Endothelial cell of umbilical vein (primary cell): ENCODE measurements at regions not wholly inside any gene's neighbourhood (a gene's known extent, or its start where the extent isn't known, plus 50 kb on each side); places are given as distances from the start of the nearest gene placed in this dataset.

Experiments
- BruUV-seq: library from RNA; stranded (reverse); fragments of 400-500 nt; replicated peaks from 2 replicates; lab custom pipeline; 2021; lab: Mats Ljungman, UMichigan
- CTCF ChIA-PET: fragments of 300-600, 350-600 bp; sonication (Branson Sonifier 250); formaldehyde crosslinking; loops from one replicate; lab custom pipeline; 2021; ENCODE audit warnings: antibody characterized with exemption, inconsistent platforms; lab: Charles Lee
- POLR2A ChIA-PET: fragments of 300-600, 350-600 bp; sonication (Branson Sonifier 250); formaldehyde crosslinking; loops from one replicate; lab custom pipeline; 2021; ENCODE audit warnings: antibody characterized with exemption, inconsistent platforms; lab: Charles Lee
- DNase-seq: peaks from one replicate; pipeline ENCODE4 v3.0.0-alpha.2; 2011; ENCODE audit warnings: low read depth, low spot score
- FAIRE-seq: peaks from 2 replicates; lab custom pipeline; 2011; peaks lifted over from hg19 to GRCh38; lab: Jason Lieb, UNC
- H2AFZ ChIP-seq: 2 replicates; pipeline ENCODE4 v1.6.0; 2012; ENCODE audit warnings: low read depth, low read length, control low read depth, inconsistent platforms
- H3K27ac ChIP-seq: 2 replicates; pipeline ENCODE4 v1.5.1; 2011; ENCODE audit warnings: low read depth, mild to moderate bottlenecking, control low read depth, low read length, moderate library complexity; ENCODE audit not compliant: insufficient read depth
- H3K27me3 ChIP-seq, 2 experiments: 2 replicates each; pipeline versions ENCODE4 v1.6.0 to v1.6.1; 2011; ENCODE audit warnings: low read length in 2 of 2, mixed read lengths in 1 of 2; ENCODE audit not compliant: control insufficient read depth in 2 of 2, insufficient read depth in 2 of 2
- H3K36me3 ChIP-seq, 2 experiments: 2 replicates in 1 of 2; 3 replicates in 1 of 2; pipeline ENCODE4 v1.5.1; 2011; ENCODE audit warnings: low read length in 2 of 2, mild to moderate bottlenecking in 1 of 2, moderate library complexity in 1 of 2; ENCODE audit not compliant: control insufficient read depth in 2 of 2, insufficient read depth in 2 of 2; ENCODE audit errors: extremely low read depth in 1 of 2
- H3K4me1 ChIP-seq: 3 replicates; pipeline ENCODE4 v1.5.1; 2011; ENCODE audit warnings: mild to moderate bottlenecking, low read length; ENCODE audit not compliant: control insufficient read depth, insufficient read depth; ENCODE audit errors: extremely low read depth
- H3K4me2 ChIP-seq: 2 replicates; pipeline ENCODE4 v1.6.1; 2011; ENCODE audit warnings: low read length, control low read depth, mixed read lengths; ENCODE audit not compliant: insufficient read depth
- H3K4me3 ChIP-seq, 3 experiments: fragments of 200-600 bp in 1 of 3; sonication (generic), shearing (Covaris generic) in 1 of 3; replicated peaks in 1 of 3; 2 replicates each; pipeline ENCODE4 v1.5.1; 2011 to 2016; ENCODE audit warnings: control low read depth in 3 of 3, low read length in 3 of 3, mild to moderate bottlenecking in 2 of 3, inconsistent platforms in 1 of 3, low read depth in 1 of 3, moderate library complexity in 1 of 3; ENCODE audit not compliant: insufficient read depth in 1 of 3
- H3K79me2 ChIP-seq: 2 replicates; pipeline ENCODE4 v1.6.0; 2012; ENCODE audit warnings: low read length, inconsistent platforms; ENCODE audit not compliant: control insufficient read depth, insufficient read depth
- H3K9ac ChIP-seq: replicated peaks from 2 replicates; pipeline ENCODE3; 2011; ENCODE audit warnings: low read length, control low read depth; ENCODE audit not compliant: insufficient read depth; ENCODE audit errors: extremely low read depth
- H3K9me1 ChIP-seq: replicated peaks from 3 replicates; pipeline ENCODE4 v1.6.0; 2011; ENCODE audit warnings: mild to moderate bottlenecking, low read length; ENCODE audit not compliant: control insufficient read depth, insufficient read depth; ENCODE audit errors: extremely low read depth
- H3K9me3 ChIP-seq: replicated peaks from 2 replicates; pipeline ENCODE4 v1.5.1; 2012; ENCODE audit warnings: low read length, inconsistent platforms; ENCODE audit not compliant: control insufficient read depth, insufficient read depth
- H4K20me1 ChIP-seq: replicated peaks from 2 replicates; pipeline ENCODE3; 2011; ENCODE audit warnings: mild to moderate bottlenecking, low read length; ENCODE audit not compliant: control insufficient read depth, insufficient read depth; ENCODE audit errors: extremely low read depth
- CTCF ChIP-seq, 2 donors: IDR thresholded peaks; 1 replicate in 1 of 2; 2 replicates in 1 of 2; pipeline ENCODE4 v1.5.1; 2011; ENCODE audit warnings: low read length in 2 of 2, mild to moderate bottlenecking in 2 of 2, moderate library complexity in 2 of 2, control low read depth in 1 of 2, inconsistent platforms in 1 of 2, low read depth in 1 of 2; ENCODE audit not compliant: insufficient read depth in 1 of 2; ENCODE audit errors: extremely low read depth in 1 of 2
- EZH2 ChIP-seq: IDR thresholded peaks from 2 replicates; pipeline ENCODE4 v1.6.1; 2012; ENCODE audit warnings: borderline replicate concordance, low read depth, mild to moderate bottlenecking, moderate library complexity, low read length, inconsistent platforms; ENCODE audit not compliant: severe bottlenecking
- FOS ChIP-seq: IDR thresholded peaks from 2 replicates; pipeline ENCODE4 v1.6.1; 2011; ENCODE audit warnings: mild to moderate bottlenecking, low read length, moderate library complexity, borderline replicate concordance; ENCODE audit not compliant: insufficient read depth
- GATA2 ChIP-seq: IDR thresholded peaks from 2 replicates; pipeline ENCODE4 v1.7.0; 2011; ENCODE audit warnings: low read depth, mild to moderate bottlenecking, moderate library complexity, mixed read lengths, low read length; ENCODE audit not compliant: insufficient read length, insufficient read depth
- JUN ChIP-seq: IDR thresholded peaks from 2 replicates; pipeline ENCODE4 v1.6.1; 2011; ENCODE audit warnings: borderline replicate concordance, low read depth; ENCODE audit not compliant: insufficient read length, insufficient read depth
- MAX ChIP-seq: IDR thresholded peaks from 2 replicates; pipeline ENCODE4 v1.6.1; 2011; ENCODE audit not compliant: insufficient read depth, insufficient read length
- MYC ChIP-seq: IDR thresholded peaks from one replicate; pipeline ENCODE4 v1.6.1; 2011; ENCODE audit warnings: mild to moderate bottlenecking, low read depth, low read length
- POLR2A ChIP-seq: IDR thresholded peaks from 2 replicates; pipeline ENCODE4 v1.6.1; 2012; ENCODE audit warnings: low read depth, mild to moderate bottlenecking, control low read depth, low read length
- POLR2AphosphoS5 ChIP-seq: IDR thresholded peaks from 2 replicates; pipeline ENCODE4 v1.6.1; 2012; ENCODE audit warnings: low read depth, mild to moderate bottlenecking, control low read depth, low read length, moderate library complexity; ENCODE audit not compliant: insufficient read depth
- dilution Hi-C: fragments of 300-500 bp; cut with MboI; formaldehyde crosslinking; loops from one replicate; pipeline ENCODE4 v1.15.0; 2019; ENCODE audit warnings: low sequenced_read_pairs; ENCODE audit not compliant: extremely low pct_ligation_motif_present
- intact Hi-C: fragments of 100-400 bp; cut with micrococcal nuclease; formaldehyde crosslinking; loops from one replicate; pipeline ENCODE4 v1.10.0; 2022

- H3K79me2 ChIP-seq, result no peaks in the 10 kb centered on the region
- H4K20me1 ChIP-seq, result no peaks in the 10 kb centered on the region
- DNase-seq (no peak), FAIRE-seq (no peak)
- no TSS peak for BruUV-seq
- intact Hi-C loops (no loop called here), dilution Hi-C loops (no loop called here)
- TF ChIP-seq POLR2A, result no peak
- no peak for TF ChIP-seq GATA2
- TF ChIP-seq JUN, result no peak
- TF ChIP-seq FOS, result no peak
- no peak for TF ChIP-seq MYC
- no peak for TF ChIP-seq POLR2AphosphoS5
- no peak for TF ChIP-seq CTCF (IDR thresholded peaks at IDR 0.05; ENCODE audit: extremely low read depth in 1 of 2, insufficient read depth in 1 of 2, low read depth in 1 of 2, low read length in 2 of 2)
- TF ChIP-seq EZH2, result no peak
- no peak for TF ChIP-seq MAX
- no peaks in the 10 kb centered on the region for H3K27me3 ChIP-seq
- H3K36me3 ChIP-seq, result no peaks in the 10 kb centered on the region
- no peak overlapping the region for H3K9ac ChIP-seq
- ChIA-PET CTCF (no interaction called here), POLR2A (no interaction called here)
- H2AFZ ChIP-seq, result no peak overlapping the region
- H3K9me3 ChIP-seq, result no peaks in the 10 kb centered on the region
- no peak overlapping the region for H3K4me2 ChIP-seq
- no peaks in the 10 kb centered on the region for H3K4me1 ChIP-seq
- no peak overlapping the region for H3K27ac ChIP-seq
- H3K9me1 ChIP-seq, result no peaks in the 10 kb centered on the region
- H3K4me3 ChIP-seq, result no peak overlapping the region
These were observed 62.1 kb upstream of the APCDD1L start for GRCh38 chr20:58577139-58577806.
